HG02970 (cell line): ENCODE measurements at regions not wholly inside any gene's neighbourhood (a gene's known extent, or its start where the extent isn't known, plus 50 kb on each side); places are given as distances from the start of the nearest gene placed in this dataset.
A peak's percentile ranks its signal among the peaks of the same experiment; 100 is the strongest.

Source experiments
- ATAC-seq: cut with Tn5 transposase; IDR thresholded peaks from one replicate; pipeline ENCODE4 v1.9.1; 2021; ENCODE audit warnings: mild to moderate bottlenecking, moderate library complexity, moderate number of reproducible peaks; ENCODE audit not compliant: unreplicated experiment, low FRiP score

GRCh38 chr9:117490199-117490598 is 75.3 kb upstream of the ASTN2 start:
- ATAC-seq: no peak

DNA sequence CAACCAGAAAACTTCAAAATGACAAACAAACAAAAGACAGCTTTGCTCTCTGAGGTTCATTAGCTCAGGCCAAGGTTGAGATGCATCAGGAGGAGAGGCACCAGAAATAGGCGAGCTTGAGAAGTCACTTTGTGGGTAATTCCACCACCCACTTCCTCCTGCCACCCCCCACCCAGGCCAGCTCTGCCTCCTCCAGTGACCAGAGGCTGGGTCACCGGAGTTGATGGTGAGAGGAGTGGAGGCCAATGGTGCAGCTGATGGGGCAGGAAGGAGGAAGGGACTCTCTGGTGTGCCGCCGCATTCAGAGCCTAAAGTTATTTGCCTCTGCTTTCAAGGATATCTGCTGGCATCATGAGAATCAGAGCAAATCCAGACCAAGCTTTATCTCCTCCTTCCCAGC is 73.8 kb upstream of the ASTN2 start:
- no peak for ATAC-seq

DNA sequence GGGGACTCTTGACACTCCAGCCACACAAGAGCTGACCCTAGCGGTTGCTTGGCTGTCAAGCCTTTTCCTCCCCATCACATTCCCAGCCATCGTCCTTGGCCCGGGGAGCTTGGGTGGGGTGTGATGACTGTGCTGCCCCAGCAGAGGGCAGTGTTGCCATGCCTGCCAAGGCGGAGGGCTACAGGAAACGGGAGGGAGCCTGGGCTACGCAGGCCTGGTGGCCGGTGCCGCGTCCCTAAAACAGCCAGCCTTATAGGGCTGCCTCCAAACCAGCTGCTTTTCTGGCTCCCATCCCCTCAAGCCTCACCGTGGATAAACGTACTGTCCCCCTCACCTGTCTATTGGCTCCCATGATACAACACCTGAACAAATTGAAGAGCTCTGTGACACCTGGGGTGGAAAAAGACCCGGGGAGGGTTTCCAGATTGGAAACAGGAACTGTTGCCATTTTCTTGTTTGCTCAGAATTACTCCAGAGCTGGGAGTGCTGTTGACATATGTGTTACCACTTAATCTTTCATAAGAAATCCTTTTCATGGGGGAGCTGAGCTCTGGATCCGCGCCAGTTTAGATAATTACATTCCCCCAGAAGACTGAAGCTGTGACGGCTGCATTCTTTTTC is 72.8 kb upstream of the ASTN2 start:
- peak; percentile 98 for ATAC-seq

DNA sequence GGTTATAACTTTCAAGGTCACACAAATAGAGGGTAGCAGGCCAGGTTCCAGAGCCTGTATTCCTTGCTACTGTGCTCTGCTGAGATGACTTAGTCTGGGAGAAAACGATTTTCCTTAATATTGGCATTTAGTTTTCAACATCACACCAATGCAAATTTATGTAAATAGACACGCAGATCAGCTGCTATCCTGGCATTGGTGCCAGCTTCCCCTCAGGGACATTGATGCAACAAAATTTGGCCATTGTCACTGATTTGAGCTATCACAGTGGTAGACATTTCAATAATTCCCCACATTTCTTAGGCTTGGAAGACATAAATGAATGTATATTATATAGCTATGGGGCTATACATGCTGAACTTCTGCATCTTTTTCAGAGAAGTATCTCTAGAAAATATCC is 71.6 kb upstream of the ASTN2 start:
- ATAC-seq: no peak

DNA sequence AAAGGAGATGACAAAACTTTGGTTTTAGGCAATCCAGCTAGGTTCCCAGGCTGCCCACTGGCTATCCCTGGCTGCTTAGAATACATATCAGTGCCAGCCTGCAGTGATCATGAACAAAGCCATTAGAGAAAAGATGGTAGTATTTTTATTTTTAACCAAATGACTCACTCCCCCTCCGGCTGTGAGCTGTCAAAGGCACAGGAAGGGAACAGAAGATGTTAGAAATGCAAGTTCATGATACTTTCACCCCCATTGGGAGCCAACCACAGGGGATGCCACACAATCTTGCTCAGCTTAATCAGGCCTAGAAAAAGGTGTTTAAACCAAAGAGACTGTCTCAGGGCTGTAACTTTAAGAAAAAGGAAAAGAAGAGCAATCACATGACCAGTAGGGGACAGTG is 70.3 kb upstream of the ASTN2 start:
- no peak for ATAC-seq

- ATAC-seq: no peak
These were observed 65.9 kb upstream of the ASTN2 start for GRCh38 chr9:117480729-117481128.

- ATAC-seq: no peak
These were observed 65.4 kb upstream of the ASTN2 start for GRCh38 chr9:117480253-117480652.

GRCh38 chr9:117473293-117473692 is 58.4 kb upstream of the ASTN2 start:
- ATAC-seq: no peak

DNA sequence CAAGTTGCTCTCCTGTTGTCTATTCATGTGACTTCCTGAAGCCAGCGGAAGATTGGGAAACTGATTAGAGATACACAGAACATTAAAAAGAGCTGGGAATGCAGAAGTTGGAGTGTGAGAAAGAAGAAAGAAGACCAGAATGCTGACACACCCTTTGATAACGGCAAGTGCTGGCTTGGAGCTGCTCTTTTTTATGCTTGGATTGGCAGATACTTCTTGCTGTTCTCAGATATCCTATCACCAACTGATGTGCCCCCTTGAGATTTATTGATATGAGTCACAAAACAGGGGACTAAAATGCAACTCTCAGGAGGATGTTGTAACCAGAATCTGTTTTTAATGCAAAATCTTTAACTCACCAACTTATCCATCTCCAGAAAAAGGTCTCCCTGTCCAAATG is 56.0 kb upstream of the ASTN2 start:
- no peak for ATAC-seq

DNA sequence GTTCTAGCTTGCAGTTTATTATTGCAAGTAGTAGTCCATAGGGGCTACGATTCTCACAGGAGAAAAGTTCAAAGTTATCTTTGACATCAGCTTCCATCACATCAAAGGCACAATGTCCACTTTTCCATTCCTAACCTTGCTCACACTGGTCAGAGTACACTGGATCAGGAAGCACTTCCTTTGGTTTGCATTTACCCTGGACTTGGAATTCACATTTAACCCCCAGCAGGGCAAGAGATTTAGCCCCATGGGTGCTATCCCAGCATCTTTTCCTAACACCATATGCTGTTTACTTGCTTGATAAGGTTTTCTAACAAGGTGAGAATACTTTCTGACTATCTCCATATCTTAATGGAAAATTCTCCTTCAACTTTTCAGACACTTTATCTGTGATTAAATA is 55.6 kb upstream of the ASTN2 start:
- no peak for ATAC-seq

- ATAC-seq: no peak
These were observed 51.3 kb upstream of the ASTN2 start for GRCh38 chr9:117466111-117466510.

GRCh38 chr9:117465706-117466105 is 50.8 kb upstream of the ASTN2 start:
- ATAC-seq: no peak

GRCh38 chr9:117464941-117465616 is 50.2 kb upstream of the ASTN2 start:
- ATAC-seq: no peak
